GM21526 (cell line): ENCODE measurements at regions not wholly inside any gene's neighbourhood (a gene's known extent, or its start where the extent isn't known, plus 50 kb on each side); places are given as distances from the start of the nearest gene placed in this dataset.

Experiments used
- ATAC-seq: cut with Tn5 transposase; IDR thresholded peaks from one replicate; pipeline ENCODE4 v1.9.1; 2021; ENCODE audit warnings: moderate library complexity; ENCODE audit not compliant: unreplicated experiment, low FRiP score

- ATAC-seq, result no peak
These were observed 50.5 kb downstream of the RGS12 start for GRCh38 chr4:3343358-3343757.

GRCh38 chr4:3344104-3344503, 51.3 kb downstream of the RGS12 start:
- no peak for ATAC-seq

GRCh38 chr4:3344596-3344995, 51.8 kb downstream of the RGS12 start:
- ATAC-seq, result no peak

GRCh38 chr4:3345384-3345783, 52.6 kb downstream of the RGS12 start:
- ATAC-seq, result no peak

- ATAC-seq, result peak; percentile 55
These were observed 53.3 kb downstream of the RGS12 start for GRCh38 chr4:3346146-3346545.

GRCh38 chr4:3347871-3348270, 55.0 kb downstream of the RGS12 start:
- ATAC-seq, result no peak

- ATAC-seq, result no peak
These were observed 55.8 kb downstream of the RGS12 start for GRCh38 chr4:3348621-3349020.

- ATAC-seq, result no peak
These were observed 56.3 kb downstream of the RGS12 start for GRCh38 chr4:3349116-3349515.

- ATAC-seq, result no peak
These were observed 59.2 kb downstream of the RGS12 start for GRCh38 chr4:3351997-3352396.

GRCh38 chr4:3352505-3352904, 59.7 kb downstream of the RGS12 start:
- ATAC-seq, result no peak

GRCh38 chr4:3352941-3353594, 60.2 kb downstream of the RGS12 start:
- no peak for ATAC-seq

GRCh38 chr4:3353752-3354454, 61.1 kb downstream of the RGS12 start:
- ATAC-seq, result no peak

- no peak for ATAC-seq
These were observed 61.6 kb downstream of the RGS12 start for GRCh38 chr4:3354455-3354811.

GRCh38 chr4:3355266-3355748, 62.5 kb downstream of the RGS12 start:
- ATAC-seq, result peak; percentile 65

GRCh38 chr4:3358656-3359055, 65.8 kb downstream of the RGS12 start:
- ATAC-seq, result no peak

- ATAC-seq, result no peak
These were observed 68.0 kb downstream of the RGS12 start for GRCh38 chr4:3360777-3361176.

- ATAC-seq, result no peak
These were observed 68.6 kb downstream of the RGS12 start for GRCh38 chr4:3361406-3361805.

GRCh38 chr4:3361896-3362295, 69.1 kb downstream of the RGS12 start:
- no peak for ATAC-seq

- ATAC-seq, result no peak
These were observed 69.8 kb downstream of the RGS12 start for GRCh38 chr4:3362431-3363287.

GRCh38 chr4:3363411-3364141, 70.8 kb downstream of the RGS12 start:
- ATAC-seq, result no peak

- ATAC-seq, result no peak
These were observed 71.4 kb downstream of the RGS12 start for GRCh38 chr4:3364199-3364598.
